ENCODE measurements at regions not wholly inside any gene's neighbourhood (a gene's known extent, or its start where the extent isn't known, plus 50 kb on each side); places are given as distances from the start of the nearest gene placed in this dataset.

DNA sequence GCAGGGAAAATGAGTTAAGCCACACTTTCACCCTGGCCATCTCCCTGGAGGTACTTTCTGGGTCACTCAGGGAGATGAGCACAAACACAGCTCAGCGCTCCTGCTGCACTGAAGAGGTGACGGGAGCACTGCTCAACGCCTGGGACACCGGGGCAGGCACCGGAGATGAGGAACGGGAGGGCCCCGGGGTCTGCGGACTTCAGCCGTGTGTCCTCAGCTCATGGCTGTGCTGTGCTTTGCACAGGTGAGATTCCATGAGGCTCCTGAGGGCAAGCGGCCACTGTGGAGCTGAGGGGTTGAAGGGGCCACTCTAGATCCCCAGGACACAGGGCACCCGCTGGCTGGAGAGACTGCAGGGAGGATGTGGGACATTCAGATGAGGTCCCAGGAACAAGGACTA, 234.2 kb upstream of the EXOC2 start:
- Histone ChIP-seq H3K27ac (ENCODE audit: low read length) (no peak overlapping the region), H3K9ac (ENCODE audit: low read length) (no peak overlapping the region), H3K4me3 (ENCODE audit: low read length) (no peak overlapping the region), H3K27me3 (ENCODE audit: low read depth, low read length) (no peaks in the 10 kb centered on the region), H3K9me3 (ENCODE audit: insufficient read depth, low read length) (no peaks in the 10 kb centered on the region), H4K20me1 (ENCODE audit: insufficient read depth, low read length) (no peaks in the 10 kb centered on the region), H3K4me1 (ENCODE audit: low read length) (no peaks in the 10 kb centered on the region), H3K36me3 (replicated peaks; ENCODE audit: low read depth, low read length) (no peaks in the 10 kb centered on the region), H3K4me2 (ENCODE audit: low read length) (no peak overlapping the region), H2AFZ (ENCODE audit: low read depth, low read length) (no peak overlapping the region), H3K79me2 (ENCODE audit: low read length) (no peaks in the 10 kb centered on the region)
- TF ChIP-seq, protein P1, sequence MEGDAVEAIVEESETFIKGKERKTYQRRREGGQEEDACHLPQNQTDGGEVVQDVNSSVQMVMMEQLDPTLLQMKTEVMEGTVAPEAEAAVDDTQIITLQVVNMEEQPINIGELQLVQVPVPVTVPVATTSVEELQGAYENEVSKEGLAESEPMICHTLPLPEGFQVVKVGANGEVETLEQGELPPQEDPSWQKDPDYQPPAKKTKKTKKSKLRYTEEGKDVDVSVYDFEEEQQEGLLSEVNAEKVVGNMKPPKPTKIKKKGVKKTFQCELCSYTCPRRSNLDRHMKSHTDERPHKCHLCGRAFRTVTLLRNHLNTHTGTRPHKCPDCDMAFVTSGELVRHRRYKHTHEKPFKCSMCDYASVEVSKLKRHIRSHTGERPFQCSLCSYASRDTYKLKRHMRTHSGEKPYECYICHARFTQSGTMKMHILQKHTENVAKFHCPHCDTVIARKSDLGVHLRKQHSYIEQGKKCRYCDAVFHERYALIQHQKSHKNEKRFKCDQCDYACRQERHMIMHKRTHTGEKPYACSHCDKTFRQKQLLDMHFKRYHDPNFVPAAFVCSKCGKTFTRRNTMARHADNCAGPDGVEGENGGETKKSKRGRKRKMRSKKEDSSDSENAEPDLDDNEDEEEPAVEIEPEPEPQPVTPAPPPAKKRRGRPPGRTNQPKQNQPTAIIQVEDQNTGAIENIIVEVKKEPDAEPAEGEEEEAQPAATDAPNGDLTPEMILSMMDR (IDR thresholded peaks at IDR 0.05; ENCODE audit: low read depth, low read length) = no peak
- TF ChIP-seq EZH2phosphoT487 (IDR thresholded peaks at IDR 0.05; ENCODE audit: low read depth) = no peak

DNA sequence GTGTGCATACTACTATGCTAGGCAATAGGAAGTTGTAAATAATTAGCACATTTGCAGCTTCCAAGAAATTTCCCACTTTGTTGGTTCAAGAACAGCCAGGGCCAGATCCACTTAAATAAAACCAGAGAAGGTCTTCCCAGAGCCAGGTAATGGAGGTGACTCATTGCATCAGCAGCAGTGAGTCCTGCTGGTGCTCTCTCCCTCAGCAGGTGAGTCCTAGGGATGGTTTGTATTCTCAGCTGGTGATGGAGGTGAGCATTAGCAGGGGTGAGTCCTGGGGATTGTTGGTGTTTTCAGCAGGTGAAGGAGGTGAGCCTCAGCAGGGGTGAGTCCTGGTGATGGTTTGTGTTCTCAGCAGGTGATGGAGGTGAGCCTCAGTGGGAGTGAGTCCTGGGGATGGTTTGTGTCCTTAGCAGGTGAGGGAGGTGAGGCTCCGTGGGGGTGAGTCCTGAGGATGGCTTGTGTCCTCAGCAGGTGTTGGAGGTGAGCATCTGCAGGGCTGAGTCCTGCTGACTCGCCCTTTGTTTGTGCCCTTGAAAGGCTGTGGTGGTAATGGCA, 232.8 kb upstream of the EXOC2 start:
- H3K79me2 ChIP-seq (ENCODE audit: low read length) = no peaks in the 10 kb centered on the region
- no peak overlapping the region for H2AFZ ChIP-seq (ENCODE audit: low read depth, low read length)
- no peaks in the 10 kb centered on the region for H3K4me1 ChIP-seq (ENCODE audit: low read length)
- H3K4me3 ChIP-seq (ENCODE audit: low read length) = no peak overlapping the region
- 0 out of 2 replicates have a peak, but pooled peaks cover 4% of the 10 kb centered on the region for H3K27me3 ChIP-seq (ENCODE audit: low read depth, low read length)
- TF ChIP-seq EZH2phosphoT487 (IDR thresholded peaks at IDR 0.05; ENCODE audit: low read depth) = no peak
- TF ChIP-seq, protein P1 (IDR thresholded peaks at IDR 0.05; ENCODE audit: low read depth, low read length) = no peak
- H3K4me2 ChIP-seq (ENCODE audit: low read length) = no peak overlapping the region
- H4K20me1 ChIP-seq (ENCODE audit: insufficient read depth, low read length) = no peaks in the 10 kb centered on the region
- no peaks in the 10 kb centered on the region for H3K9me3 ChIP-seq (ENCODE audit: insufficient read depth, low read length)
- no peak overlapping the region for H3K27ac ChIP-seq (ENCODE audit: low read length)
- no peak overlapping the region for H3K9ac ChIP-seq (ENCODE audit: low read length)
- no peaks in the 10 kb centered on the region for H3K36me3 ChIP-seq (replicated peaks; ENCODE audit: low read depth, low read length)

DNA sequence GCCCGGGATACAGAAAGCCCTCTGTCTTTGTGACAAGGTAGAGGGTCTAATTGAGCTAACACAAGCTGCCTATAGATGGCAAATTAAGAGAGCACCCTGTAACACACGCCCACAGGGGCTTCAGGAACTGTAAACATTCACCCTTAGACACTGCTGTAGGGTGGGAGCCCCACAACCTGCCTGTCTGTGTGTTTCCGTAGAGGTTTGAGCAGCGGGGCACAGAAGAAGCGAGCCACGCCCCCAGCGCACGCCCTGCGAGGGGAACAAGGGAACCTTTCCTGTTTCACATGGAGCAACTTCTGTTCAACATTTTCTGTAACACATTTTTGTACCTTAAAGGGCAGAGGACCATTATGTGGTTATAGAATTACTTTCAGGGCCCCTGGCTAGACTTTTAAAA, 231.7 kb upstream of the EXOC2 start:
- Histone ChIP-seq H3K4me2 (ENCODE audit: low read length) (no peak overlapping the region), H3K4me3 (ENCODE audit: low read length) (no peak overlapping the region), H3K27me3 (ENCODE audit: low read depth, low read length) (0 out of 2 replicates have a peak, but pooled peaks cover 4% of the 10 kb centered on the region), H3K27ac (ENCODE audit: low read length) (no peak overlapping the region), H4K20me1 (ENCODE audit: insufficient read depth, low read length) (no peaks in the 10 kb centered on the region), H3K4me1 (ENCODE audit: low read length) (no peaks in the 10 kb centered on the region), H3K36me3 (replicated peaks; ENCODE audit: low read depth, low read length) (no peaks in the 10 kb centered on the region), H2AFZ (ENCODE audit: low read depth, low read length) (no peak overlapping the region), H3K9ac (ENCODE audit: low read length) (no peak overlapping the region), H3K9me3 (ENCODE audit: insufficient read depth, low read length) (no peaks in the 10 kb centered on the region), H3K79me2 (ENCODE audit: low read length) (no peaks in the 10 kb centered on the region)
- no peak for TF ChIP-seq EZH2phosphoT487 (IDR thresholded peaks at IDR 0.05; ENCODE audit: low read depth)
- TF ChIP-seq, protein P1 (IDR thresholded peaks at IDR 0.05; ENCODE audit: low read depth, low read length) = no peak

DNA sequence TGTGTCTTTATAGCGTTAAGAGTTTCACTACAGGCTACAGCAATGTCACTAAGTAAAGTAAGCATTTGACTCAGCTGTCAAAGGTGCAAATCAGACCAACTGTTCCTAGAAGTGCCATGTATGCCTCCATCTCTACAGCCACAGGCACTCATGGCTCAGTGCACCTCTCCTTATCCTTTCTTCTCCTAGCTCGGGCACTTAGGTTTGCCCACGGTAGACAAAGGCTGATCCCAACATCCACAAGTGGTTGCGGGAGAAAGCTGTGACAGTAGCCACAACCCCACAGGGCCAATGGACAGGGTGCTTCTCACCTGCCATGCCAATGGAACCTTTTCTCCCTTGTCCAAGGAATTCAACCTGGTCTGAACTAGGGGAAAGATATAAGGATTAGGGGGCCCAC, 228.5 kb upstream of the EXOC2 start:
- no peak overlapping the region for H3K9ac ChIP-seq (ENCODE audit: low read length)
- no peaks in the 10 kb centered on the region for H3K79me2 ChIP-seq (ENCODE audit: low read length)
- H3K4me3 ChIP-seq (ENCODE audit: low read length) = no peak overlapping the region
- H3K27ac ChIP-seq (ENCODE audit: low read length) = no peak overlapping the region
- H3K27me3 ChIP-seq (ENCODE audit: low read depth, low read length) = 0 out of 2 replicates have a peak, but pooled peaks cover 4% of the 10 kb centered on the region
- no peaks in the 10 kb centered on the region for H3K9me3 ChIP-seq (ENCODE audit: insufficient read depth, low read length)
- H2AFZ ChIP-seq (ENCODE audit: low read depth, low read length) = no peak overlapping the region
- no peaks in the 10 kb centered on the region for H3K36me3 ChIP-seq (replicated peaks; ENCODE audit: low read depth, low read length)
- TF ChIP-seq EZH2phosphoT487 (IDR thresholded peaks at IDR 0.05; ENCODE audit: low read depth) = no peak
- TF ChIP-seq, protein P1 (IDR thresholded peaks at IDR 0.05; ENCODE audit: low read depth, low read length) = no peak
- H3K4me2 ChIP-seq (ENCODE audit: low read length) = no peak overlapping the region
- no peaks in the 10 kb centered on the region for H3K4me1 ChIP-seq (ENCODE audit: low read length)
- H4K20me1 ChIP-seq (ENCODE audit: insufficient read depth, low read length) = no peaks in the 10 kb centered on the region
